ENCODE measurements at regions not wholly inside any gene's neighbourhood (a gene's known extent, or its start where the extent isn't known, plus 50 kb on each side); places are given as distances from the start of the nearest gene placed in this dataset.

DNA sequence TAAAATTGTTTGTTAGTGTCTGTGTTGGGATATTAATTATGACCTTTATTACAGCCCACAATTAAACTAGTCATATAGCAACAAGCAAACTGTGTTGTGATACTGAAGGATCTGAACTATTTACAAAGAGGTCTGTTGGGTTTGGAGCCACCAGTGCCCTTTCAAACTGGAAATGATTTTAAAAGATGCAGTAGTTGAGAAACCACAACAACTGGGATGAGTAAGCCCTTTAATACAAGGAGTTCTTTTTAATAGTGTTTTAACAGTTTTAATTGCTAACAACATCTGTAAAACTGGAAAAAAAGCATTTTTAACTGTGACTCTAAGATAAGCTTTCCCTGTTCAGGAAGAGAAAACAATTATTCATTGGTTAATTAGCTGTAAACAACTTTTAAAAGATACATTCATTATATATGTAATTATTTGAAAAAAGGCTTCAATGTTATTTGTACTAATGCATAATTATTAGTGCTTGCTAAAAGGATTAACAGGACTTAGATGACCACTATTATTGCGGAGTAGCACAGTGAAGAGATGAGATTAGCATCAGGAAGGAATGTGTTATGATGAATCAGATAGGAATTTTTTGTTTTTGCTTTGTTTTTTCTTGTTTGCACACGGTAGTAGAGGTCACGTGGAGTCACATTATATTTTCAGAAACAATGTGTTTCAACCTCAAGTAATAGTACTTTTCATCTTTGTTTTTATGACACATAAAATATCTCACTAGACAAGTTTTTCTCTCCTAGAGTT is 392.7 kb upstream of the FANCL start:
- TF ChIP-seq, protein P1, sequence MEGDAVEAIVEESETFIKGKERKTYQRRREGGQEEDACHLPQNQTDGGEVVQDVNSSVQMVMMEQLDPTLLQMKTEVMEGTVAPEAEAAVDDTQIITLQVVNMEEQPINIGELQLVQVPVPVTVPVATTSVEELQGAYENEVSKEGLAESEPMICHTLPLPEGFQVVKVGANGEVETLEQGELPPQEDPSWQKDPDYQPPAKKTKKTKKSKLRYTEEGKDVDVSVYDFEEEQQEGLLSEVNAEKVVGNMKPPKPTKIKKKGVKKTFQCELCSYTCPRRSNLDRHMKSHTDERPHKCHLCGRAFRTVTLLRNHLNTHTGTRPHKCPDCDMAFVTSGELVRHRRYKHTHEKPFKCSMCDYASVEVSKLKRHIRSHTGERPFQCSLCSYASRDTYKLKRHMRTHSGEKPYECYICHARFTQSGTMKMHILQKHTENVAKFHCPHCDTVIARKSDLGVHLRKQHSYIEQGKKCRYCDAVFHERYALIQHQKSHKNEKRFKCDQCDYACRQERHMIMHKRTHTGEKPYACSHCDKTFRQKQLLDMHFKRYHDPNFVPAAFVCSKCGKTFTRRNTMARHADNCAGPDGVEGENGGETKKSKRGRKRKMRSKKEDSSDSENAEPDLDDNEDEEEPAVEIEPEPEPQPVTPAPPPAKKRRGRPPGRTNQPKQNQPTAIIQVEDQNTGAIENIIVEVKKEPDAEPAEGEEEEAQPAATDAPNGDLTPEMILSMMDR (IDR thresholded peaks at IDR 0.05; ENCODE audit: low read depth, low read length): no peak
- no peak for DNase-seq (ENCODE audit: extremely low read depth, low read depth)

DNA sequence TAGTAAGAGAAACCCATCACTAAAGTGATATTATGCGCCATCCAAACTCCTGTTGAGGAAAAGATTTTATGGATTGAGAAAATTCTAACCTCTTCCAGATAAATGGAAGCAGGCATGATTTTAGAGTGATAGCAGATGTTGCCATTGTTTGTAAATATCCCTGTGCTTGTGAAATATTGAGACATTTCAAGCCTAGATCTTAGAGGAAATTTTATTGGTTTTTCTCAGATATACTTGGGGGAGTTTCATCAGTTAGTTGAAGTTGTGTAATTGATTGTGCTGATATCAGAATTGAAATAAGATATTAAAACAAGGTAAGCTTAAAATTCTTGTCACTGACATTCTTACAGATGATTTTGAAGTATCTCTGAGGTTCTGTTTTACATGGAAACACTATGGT is 390.9 kb upstream of the FANCL start:
- DNase-seq (ENCODE audit: extremely low read depth, low read depth): no peak
- TF ChIP-seq, protein P1 (IDR thresholded peaks at IDR 0.05; ENCODE audit: low read depth, low read length): no peak

DNA sequence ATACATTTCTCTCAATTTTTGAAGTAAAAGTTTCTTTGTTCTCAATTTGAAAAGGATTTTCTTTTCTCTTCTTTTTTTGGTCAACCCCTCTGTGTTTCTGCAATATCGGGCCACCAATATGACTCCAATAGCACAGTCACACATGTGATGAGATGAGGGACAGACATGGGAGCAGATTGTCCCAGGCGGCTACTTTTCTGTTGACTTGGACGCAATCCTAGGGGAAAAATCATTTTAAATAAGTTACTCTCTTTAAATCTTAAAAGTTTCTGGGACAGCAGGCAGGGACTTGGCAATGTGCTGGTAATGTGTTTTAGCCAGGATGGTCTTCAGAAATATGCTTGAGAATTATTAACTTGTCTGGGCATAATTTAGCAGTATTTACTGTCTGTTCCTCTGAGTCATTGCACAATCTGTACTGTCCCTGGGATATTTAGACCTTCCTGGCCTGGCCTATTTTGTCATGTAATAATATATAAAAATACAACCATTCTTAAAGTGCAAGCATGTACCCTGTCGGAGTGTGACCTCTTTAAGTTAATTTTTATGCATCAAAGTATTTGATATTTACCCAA is 388.5 kb upstream of the FANCL start:
- DNase-seq (ENCODE audit: extremely low read depth, low read depth): no peak
- TF ChIP-seq, protein P1 (IDR thresholded peaks at IDR 0.05; ENCODE audit: low read depth, low read length): no peak

DNA sequence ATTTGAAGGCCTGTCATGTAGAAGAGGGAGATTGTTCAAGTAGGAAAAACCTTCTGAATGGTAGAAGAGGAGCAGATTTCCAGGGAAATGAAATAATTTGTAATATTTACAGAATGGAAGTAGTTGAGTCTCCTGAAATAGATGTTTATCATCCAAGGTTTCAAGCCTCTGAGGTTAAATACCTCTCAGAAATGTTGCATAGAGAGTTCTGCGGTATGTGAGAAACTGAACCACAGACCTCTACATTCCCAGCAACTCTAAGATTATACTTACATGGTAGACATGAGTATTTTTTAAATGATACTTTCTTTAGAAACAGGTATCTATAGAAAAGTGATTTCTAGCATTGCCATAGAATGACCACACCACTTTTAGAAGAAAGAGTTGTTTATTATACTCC is 379.8 kb upstream of the FANCL start:
- no peak for DNase-seq (ENCODE audit: extremely low read depth, low read depth)
- TF ChIP-seq, protein P1 (IDR thresholded peaks at IDR 0.05; ENCODE audit: low read depth, low read length): no peak

DNA sequence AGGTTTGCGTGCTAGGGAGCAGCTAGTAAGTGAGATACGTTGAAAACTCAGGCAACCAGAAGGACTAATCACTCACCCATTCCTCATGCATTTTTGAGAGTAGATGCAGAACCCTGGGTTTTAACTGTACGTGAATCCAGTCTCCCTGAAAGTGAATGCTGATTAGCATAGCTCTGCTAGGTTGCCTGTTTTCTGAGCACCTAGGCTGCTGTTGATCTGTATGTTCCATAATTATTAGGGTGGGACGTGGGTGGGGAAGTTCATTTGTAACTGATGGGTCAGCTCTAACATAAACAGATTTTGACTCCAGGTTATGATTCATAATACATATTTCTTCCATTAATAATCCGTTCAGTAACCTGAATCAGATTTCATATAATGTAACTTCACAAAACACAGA is 379.0 kb upstream of the FANCL start:
- TF ChIP-seq, protein P1 (IDR thresholded peaks at IDR 0.05; ENCODE audit: low read depth, low read length): no peak
- DNase-seq (ENCODE audit: extremely low read depth, low read depth): no peak

DNA sequence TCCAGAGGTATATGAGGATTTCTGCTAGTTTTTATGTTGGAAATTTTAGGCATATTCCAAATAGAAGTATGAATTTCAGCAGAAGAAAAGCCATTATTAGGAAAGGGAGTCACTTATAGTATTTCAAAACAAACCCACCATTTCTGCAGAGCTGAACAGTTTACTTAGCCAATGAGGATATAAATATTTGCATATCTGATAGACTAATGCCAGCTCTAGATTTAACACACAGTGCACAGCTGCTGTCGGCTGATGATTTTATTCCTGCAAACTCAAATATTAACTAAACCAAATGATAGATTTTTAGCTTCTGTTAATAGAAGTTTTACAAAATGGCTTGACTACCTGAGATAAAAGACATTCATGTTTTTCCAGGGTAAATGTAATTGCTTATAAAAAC is 375.8 kb upstream of the FANCL start:
- TF ChIP-seq, protein P1 (IDR thresholded peaks at IDR 0.05; ENCODE audit: low read depth, low read length): no peak

DNA sequence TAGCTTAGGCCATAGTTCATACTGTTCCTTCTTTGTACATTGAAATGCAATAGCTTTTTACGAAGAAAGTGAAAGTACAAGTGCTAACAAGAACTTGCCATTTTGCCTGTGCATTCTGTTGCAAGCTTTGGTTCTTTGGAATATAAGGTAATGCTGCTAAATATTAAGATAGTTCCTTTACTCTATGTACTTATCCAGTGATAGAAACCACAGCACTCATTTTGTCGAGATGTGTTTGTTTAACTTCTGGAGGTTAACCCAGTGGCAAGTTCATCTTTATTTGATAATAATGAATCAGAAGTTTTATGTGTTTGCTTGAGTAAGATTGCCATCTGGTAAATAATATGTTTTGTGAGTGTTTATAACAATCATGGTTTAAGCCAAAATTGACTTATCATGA is 373.1 kb upstream of the FANCL start:
- TF ChIP-seq, protein P1 (IDR thresholded peaks at IDR 0.05; ENCODE audit: low read depth, low read length): no peak
- no peak for DNase-seq (ENCODE audit: extremely low read depth, low read depth)

More for the DNA sequence above, 375.8 kb upstream of the FANCL start:
- DNase-seq (ENCODE audit: extremely low read depth, low read depth): no peak
